CD4-positive, alpha-beta T cell treated with Interleukin-15 for 4 hours (primary cell): ENCODE measurements at regions not wholly inside any gene's neighbourhood (a gene's known extent, or its start where the extent isn't known, plus 50 kb on each side); places are given as distances from the start of the nearest gene placed in this dataset.

ENCODE experiments used
- DNase-seq: peaks from one replicate; pipeline ENCODE4 v3.0.0-alpha.2; 2020; ENCODE audit warnings: low spot score

GRCh38 chr3:21138085-21138484 lies 612.9 kb downstream of the ZNF385D start:
- no peak for DNase-seq

- DNase-seq: no peak
Measured at GRCh38 chr3:21132896-21133295, 618.1 kb downstream of the ZNF385D start.

- DNase-seq: no peak
Measured at GRCh38 chr3:21120826-21121225, 630.2 kb downstream of the ZNF385D start.

- no peak for DNase-seq
Measured at GRCh38 chr3:21117370-21117769, 633.6 kb downstream of the ZNF385D start.

GRCh38 chr3:21109056-21109455 lies 642.0 kb downstream of the ZNF385D start:
- DNase-seq: no peak

GRCh38 chr3:21105784-21106183 lies 645.2 kb downstream of the ZNF385D start:
- no peak for DNase-seq

- DNase-seq: no peak
Measured at GRCh38 chr3:21100656-21101359, 650.2 kb downstream of the ZNF385D start.

GRCh38 chr3:21094686-21095085 lies 656.3 kb downstream of the ZNF385D start:
- no peak for DNase-seq

GRCh38 chr3:21073561-21073960 lies 677.4 kb downstream of the ZNF385D start:
- no peak for DNase-seq

GRCh38 chr3:21067031-21067813 lies 683.8 kb downstream of the ZNF385D start:
- DNase-seq: no peak

GRCh38 chr3:21062831-21063294 lies 688.1 kb downstream of the ZNF385D start:
- DNase-seq: no peak

- no peak for DNase-seq
Measured at GRCh38 chr3:21059404-21059803, 691.6 kb downstream of the ZNF385D start.

GRCh38 chr3:21056293-21056692 lies 694.7 kb downstream of the ZNF385D start:
- no peak for DNase-seq

GRCh38 chr3:21055015-21055414 lies 696.0 kb downstream of the ZNF385D start:
- no peak for DNase-seq

- DNase-seq: no peak
Measured at GRCh38 chr3:21054064-21054463, 696.9 kb downstream of the ZNF385D start.

- DNase-seq: no peak
Measured at GRCh38 chr3:21049334-21050062, 701.5 kb downstream of the ZNF385D start.

GRCh38 chr3:21043139-21043538 lies 707.9 kb downstream of the ZNF385D start:
- DNase-seq: no peak

GRCh38 chr3:21042184-21042583 lies 708.8 kb downstream of the ZNF385D start:
- no peak for DNase-seq

- DNase-seq: no peak
Measured at GRCh38 chr3:21041621-21042020, 709.4 kb downstream of the ZNF385D start.

- no peak for DNase-seq
Measured at GRCh38 chr3:21036888-21037287, 714.1 kb downstream of the ZNF385D start.

- no peak for DNase-seq
Measured at GRCh38 chr3:21028412-21028811, 722.6 kb downstream of the ZNF385D start.

- no peak for DNase-seq
Measured at GRCh38 chr3:21024563-21024962, 726.4 kb downstream of the ZNF385D start.

- DNase-seq: no peak
Measured at GRCh38 chr3:21020681-21021080, 730.3 kb downstream of the ZNF385D start.
